Esophagus squamous epithelium (tissue), 4 donors: ENCODE measurements at regions not wholly inside any gene's neighbourhood (a gene's known extent, or its start where the extent isn't known, plus 50 kb on each side); places are given as distances from the start of the nearest gene placed in this dataset.

Source experiments
- POLR2A ChIP-seq, 4 donors: fragments of 450-650 bp; IDR thresholded peaks; one replicate each; pipeline ENCODE4 v1.6.1; 2017; ENCODE audit warnings: antibody characterized with exemption in 4 of 4, mild to moderate bottlenecking in 4 of 4, moderate library complexity in 3 of 4
- TF ChIP-seq, protein P1 (sequence below), 6 experiments: fragments of 450-650 bp in 4 of 6; fragments of 200-600 bp in 2 of 6; sonication (generic) in 2 of 6; IDR thresholded peaks; one replicate each; pipeline ENCODE4 v1.5.1; 2016 to 2019; ENCODE audit warnings: antibody characterized with exemption in 6 of 6, mild to moderate bottlenecking in 4 of 6, moderate library complexity in 4 of 6

DNA sequence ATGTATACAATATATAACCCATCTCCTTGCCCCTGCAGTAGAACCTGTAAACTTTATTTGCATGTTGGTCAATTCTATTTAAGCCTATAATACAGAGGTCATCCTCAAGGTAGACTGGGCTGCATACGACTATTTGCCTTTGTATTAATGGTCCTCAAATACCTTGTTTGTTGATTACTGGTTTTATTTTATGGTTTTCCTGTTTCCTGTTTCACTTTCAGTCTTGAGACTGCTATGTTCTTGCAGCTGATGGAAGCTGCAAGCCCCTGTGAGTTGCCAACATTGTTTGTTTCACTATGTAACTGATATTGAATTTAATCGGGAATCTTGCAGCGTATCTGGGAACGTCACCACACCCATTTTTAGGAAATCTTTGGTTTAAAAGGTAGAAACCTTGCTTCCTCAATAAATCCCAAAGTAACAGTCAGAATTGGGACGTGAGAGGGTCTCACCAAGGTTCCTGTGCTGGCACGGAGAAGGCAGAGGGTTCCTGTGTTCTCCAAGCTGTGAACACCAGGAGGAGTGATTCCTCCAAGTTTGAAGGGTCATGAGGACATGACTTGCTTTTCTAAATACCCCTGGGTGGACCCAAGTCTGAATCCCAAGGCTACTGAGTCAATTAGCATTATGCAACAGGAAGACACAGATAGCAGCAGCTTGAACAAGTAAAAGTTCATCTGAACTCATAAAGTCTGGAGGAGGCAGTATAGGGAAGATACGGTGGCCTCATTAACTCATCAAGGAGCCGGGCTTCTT lies 110.6 kb upstream of the PNPLA4 start:
- TF ChIP-seq, protein P1, sequence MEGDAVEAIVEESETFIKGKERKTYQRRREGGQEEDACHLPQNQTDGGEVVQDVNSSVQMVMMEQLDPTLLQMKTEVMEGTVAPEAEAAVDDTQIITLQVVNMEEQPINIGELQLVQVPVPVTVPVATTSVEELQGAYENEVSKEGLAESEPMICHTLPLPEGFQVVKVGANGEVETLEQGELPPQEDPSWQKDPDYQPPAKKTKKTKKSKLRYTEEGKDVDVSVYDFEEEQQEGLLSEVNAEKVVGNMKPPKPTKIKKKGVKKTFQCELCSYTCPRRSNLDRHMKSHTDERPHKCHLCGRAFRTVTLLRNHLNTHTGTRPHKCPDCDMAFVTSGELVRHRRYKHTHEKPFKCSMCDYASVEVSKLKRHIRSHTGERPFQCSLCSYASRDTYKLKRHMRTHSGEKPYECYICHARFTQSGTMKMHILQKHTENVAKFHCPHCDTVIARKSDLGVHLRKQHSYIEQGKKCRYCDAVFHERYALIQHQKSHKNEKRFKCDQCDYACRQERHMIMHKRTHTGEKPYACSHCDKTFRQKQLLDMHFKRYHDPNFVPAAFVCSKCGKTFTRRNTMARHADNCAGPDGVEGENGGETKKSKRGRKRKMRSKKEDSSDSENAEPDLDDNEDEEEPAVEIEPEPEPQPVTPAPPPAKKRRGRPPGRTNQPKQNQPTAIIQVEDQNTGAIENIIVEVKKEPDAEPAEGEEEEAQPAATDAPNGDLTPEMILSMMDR (IDR thresholded peaks at IDR 0.05): no peak
- no peak for TF ChIP-seq POLR2A (IDR thresholded peaks at IDR 0.05)
